HepG2 (cell line): ENCODE measurements at regions not wholly inside any gene's neighbourhood (a gene's known extent, or its start where the extent isn't known, plus 50 kb on each side); places are given as distances from the start of the nearest gene placed in this dataset.

ENCODE experiments used
- ATAC-seq: fragments of 200-7000 bp; cut with Tn5 transposase; 3 replicates; pipeline ENCODE4 v1.9.1; 2020; ENCODE audit warnings: mild to moderate bottlenecking, moderate library complexity
- BruUV-seq: library from RNA; stranded (reverse); fragments of 400-500 nt; replicated peaks from 2 replicates; lab custom pipeline; 2021; lab: Mats Ljungman, UMichigan
- CTCF ChIA-PET: fragments of 300-600 bp; formaldehyde crosslinking; extraction: SDS; loops from one replicate; lab custom pipeline; 2021; ENCODE audit warnings: low total read pairs, inconsistent platforms, low intra/inter-chr PET ratio; lab: Yijun Ruan, JAX
- POLR2A ChIA-PET: fragments of 350-600 bp; sonication (Branson Sonifier 250); formaldehyde crosslinking; loops from one replicate; lab custom pipeline; 2020; ENCODE audit warnings: antibody characterized with exemption, inconsistent platforms; lab: Yijun Ruan, JAX
- DNase-seq: peaks from one replicate; pipeline ENCODE4 v3.0.0-alpha.2; 2015; ENCODE audit warnings: low spot score
- FAIRE-seq: peaks from 3 replicates; lab custom pipeline; 2011; peaks lifted over from hg19 to GRCh38; lab: Jason Lieb, UNC
- H2AFZ ChIP-seq: one replicate; pipeline ENCODE4 v1.6.1; 2011; ENCODE audit warnings: low read length, inconsistent platforms
- H3K27ac ChIP-seq: fragments of 300-600 bp; 3 replicates; pipeline ENCODE4 v1.8.0; 2011; ENCODE audit warnings: mixed run types, mild to moderate bottlenecking, mixed read lengths, low read length, inconsistent platforms; ENCODE audit not compliant: insufficient read depth; ENCODE audit errors: extremely low read length
- H3K27me3 ChIP-seq, 2 experiments: fragments of 200-600 bp in 1 of 2; 2 replicates in 1 of 2; 3 replicates in 1 of 2; pipeline versions ENCODE4 v1.6.0 to v1.8.0; 2011; ENCODE audit warnings: low read length in 2 of 2, mild to moderate bottlenecking in 2 of 2, moderate library complexity in 2 of 2, inconsistent platforms in 1 of 2; ENCODE audit not compliant: insufficient read depth in 2 of 2, control insufficient read depth in 1 of 2
- H3K36me3 ChIP-seq, 2 experiments: fragments of 200-600 bp in 1 of 2; replicated peaks in 1 of 2; 2 replicates in 1 of 2; 3 replicates in 1 of 2; pipeline versions ENCODE4 v1.5.1 to v1.8.0; 2011; ENCODE audit warnings: low read length in 2 of 2, inconsistent platforms in 1 of 2; ENCODE audit not compliant: insufficient read depth in 2 of 2, control insufficient read depth in 1 of 2
- H3K4me1 ChIP-seq: 2 replicates; pipeline ENCODE4 v1.5.1; 2012; ENCODE audit warnings: low read length, inconsistent platforms; ENCODE audit not compliant: insufficient read depth
- H3K4me2 ChIP-seq: 2 replicates; pipeline ENCODE4 v1.6.0; 2011; ENCODE audit warnings: low read depth, low read length, inconsistent platforms
- H3K4me3 ChIP-seq, 3 experiments: fragments of 200-600 bp in 1 of 3; sonication (generic), shearing (Covaris generic) in 1 of 3; replicated peaks in 1 of 3; 2 replicates each; pipeline ENCODE4 v1.5.1; 2011 to 2016; ENCODE audit warnings: low read length in 3 of 3, inconsistent platforms in 2 of 3, low read depth in 2 of 3, mild to moderate bottlenecking in 2 of 3, control low read depth in 1 of 3, mixed read lengths in 1 of 3; ENCODE audit not compliant: insufficient read depth in 1 of 3
- H3K79me2 ChIP-seq: one replicate; pipeline ENCODE4 v1.6.1; 2011; ENCODE audit warnings: low read length, inconsistent platforms; ENCODE audit not compliant: insufficient read depth
- H3K9ac ChIP-seq: 2 replicates; pipeline ENCODE4 v1.6.0; 2011; ENCODE audit warnings: mild to moderate bottlenecking, low read depth, low read length, inconsistent platforms; ENCODE audit not compliant: insufficient read depth
- H3K9me3 ChIP-seq: 2 replicates; pipeline ENCODE4 v1.5.1; 2012; ENCODE audit warnings: mild to moderate bottlenecking, low read length
- H4K20me1 ChIP-seq: 2 replicates; pipeline ENCODE4 v1.6.0; 2011; ENCODE audit warnings: inconsistent platforms, mild to moderate bottlenecking, low read length, moderate library complexity; ENCODE audit not compliant: insufficient read depth
- ARNT2 ChIP-seq: sonication (generic); formaldehyde crosslinking; IDR thresholded peaks from 2 replicates; pipeline ENCODE4 v1.8.0; 2022; ENCODE audit warnings: mild to moderate bottlenecking, low read depth, missing genetic modification reagents, moderate library complexity
- HDAC2 ChIP-seq: sonication (generic); formaldehyde crosslinking; IDR thresholded peaks from 2 replicates; pipeline ENCODE4 v1.4.0; 2020; ENCODE audit warnings: missing genetic modification reagents
- JUNB ChIP-seq: sonication (generic); formaldehyde crosslinking; IDR thresholded peaks from 2 replicates; pipeline ENCODE4 v1.8.0; 2022; ENCODE audit warnings: missing genetic modification reagents, mild to moderate bottlenecking, borderline replicate concordance
- KMT2A ChIP-seq: sonication (generic); formaldehyde crosslinking; IDR thresholded peaks from 2 replicates; pipeline ENCODE4 v1.4.0; 2020; ENCODE audit warnings: missing genetic modification reagents
- STAT5B ChIP-seq: sonication (generic); formaldehyde crosslinking; IDR thresholded peaks from 2 replicates; pipeline ENCODE4 v1.4.0; 2020; ENCODE audit warnings: missing genetic modification reagents
- ZFX ChIP-seq: sonication (generic); formaldehyde crosslinking; IDR thresholded peaks from 2 replicates; pipeline ENCODE4 v1.4.0; 2020; ENCODE audit warnings: mild to moderate bottlenecking, low read depth, missing genetic modification reagents, moderate library complexity
- WGBS: methylation state at CpG from one replicate; pipeline ENCODE4 v1.1.6; 2017; ENCODE audit warnings: low lambda C conversion rate; 5-methylcytosine and 5-hydroxymethylcytosine counted together
- in situ Hi-C: cut with HindIII; loops from 2 replicates; pipeline ENCODE4 v1.10.0; 2017; ENCODE audit warnings: low pct_unique_long_range_greater_than_20kb; ENCODE audit not compliant: extremely low pct_ligation_motif_present
- intact Hi-C: fragments of 100-400 bp; cut with micrococcal nuclease; formaldehyde crosslinking; loops from one replicate; pipeline ENCODE4 v1.10.0; 2022; ENCODE audit not compliant: unreplicated experiment
- TF ChIP-seq, protein P1 (sequence below): IDR thresholded peaks from 2 replicates; pipeline ENCODE4 v1.6.1; 2016; ENCODE audit warnings: mild to moderate bottlenecking, missing biosample characterization, missing genetic modification reagents

DNA sequence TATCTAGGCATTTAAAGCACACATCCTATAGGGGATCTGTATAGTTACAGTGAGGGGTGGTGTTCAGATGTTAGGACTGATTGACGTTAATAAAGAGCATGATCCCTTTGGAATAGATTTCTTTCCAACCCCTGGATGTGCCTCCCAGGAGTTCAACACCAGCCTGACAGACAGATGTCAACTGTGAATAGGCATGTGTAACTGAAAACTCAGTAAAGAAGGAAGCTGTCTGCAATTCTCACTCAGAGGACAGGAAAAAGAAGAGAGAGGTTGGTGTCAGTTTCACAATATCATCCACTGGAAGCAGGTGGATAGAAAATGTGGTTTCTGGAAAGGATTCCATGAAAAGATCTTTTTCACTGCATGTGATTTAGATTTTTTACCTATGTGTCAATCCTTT is 396.3 kb downstream of the NSUN3 start:
- in situ Hi-C loops, result no loop called here
- ATAC-seq (no peak), FAIRE-seq (no peak), DNase-seq (no peak)
- Histone ChIP-seq H3K9ac (no peak overlapping the region), H3K4me2 (no peak overlapping the region), H2AFZ (no peak overlapping the region), H3K36me3 (no peaks in the 10 kb centered on the region), H3K27me3 (no peaks in the 10 kb centered on the region), H3K9me3 (no peaks in the 10 kb centered on the region), H3K27ac (no peak overlapping the region), H3K4me3 (no peak overlapping the region), H3K79me2 (no peaks in the 10 kb centered on the region), H3K4me1 (no peaks in the 10 kb centered on the region), H4K20me1 (no peaks in the 10 kb centered on the region)
- CTCF ChIA-PET, result no interaction called here
- intact Hi-C loops, result no loop called here
- TF ChIP-seq JUNB, result no peak
- TF ChIP-seq STAT5B (CRISPR knock-in tag), result no peak
- POLR2A ChIA-PET, result no interaction called here
- WGBS, result 0% methylated on average over 1 of the region's 1 CpG
- no TSS peak for BruUV-seq

GRCh38 chr3:94460931-94461330 is 398.1 kb downstream of the NSUN3 start:
- H3K9me3 ChIP-seq, result no peaks in the 10 kb centered on the region
- in situ Hi-C loops, result no loop called here
- H3K9ac ChIP-seq, result no peak overlapping the region
- no peak overlapping the region for H3K4me2 ChIP-seq
- ATAC-seq (no peak), DNase-seq (no peak), FAIRE-seq (no peak)
- intact Hi-C loops, result no loop called here
- no peaks in the 10 kb centered on the region for H4K20me1 ChIP-seq
- no peak overlapping the region for H3K4me3 ChIP-seq
- no TSS peak for BruUV-seq
- H3K36me3 ChIP-seq, result no peaks in the 10 kb centered on the region
- H3K4me1 ChIP-seq, result no peaks in the 10 kb centered on the region
- no peak overlapping the region for H2AFZ ChIP-seq
- H3K79me2 ChIP-seq, result no peaks in the 10 kb centered on the region
- no peak for TF ChIP-seq KMT2A
- CTCF ChIA-PET, result no interaction called here
- POLR2A ChIA-PET, result no interaction called here
- H3K27ac ChIP-seq, result no peak overlapping the region
- H3K27me3 ChIP-seq, result no peaks in the 10 kb centered on the region
- WGBS, result 25% methylated on average over 3 of the region's 3 CpGs

DNA sequence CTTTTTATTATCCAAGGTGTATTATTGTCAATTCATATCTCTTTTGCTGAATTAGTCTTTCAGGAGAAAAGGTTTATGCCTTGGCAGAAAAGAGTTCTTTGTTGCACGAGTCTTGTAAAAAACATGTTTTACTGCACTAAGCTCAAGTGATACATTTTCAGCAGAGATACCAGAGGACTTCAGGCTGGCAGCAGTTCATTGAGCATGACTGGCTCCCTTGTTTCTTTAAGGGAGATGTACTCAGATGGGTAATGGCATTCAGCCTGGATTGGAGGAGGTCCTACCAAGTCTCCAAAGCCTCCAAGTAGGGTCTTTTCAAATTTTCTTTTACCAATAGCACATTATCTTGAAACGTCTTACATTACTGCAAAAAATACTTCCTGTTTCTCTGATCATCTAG is 400.1 kb downstream of the NSUN3 start:
- POLR2A ChIA-PET, result no interaction called here
- ATAC-seq (no peak), FAIRE-seq (no peak), DNase-seq (no peak)
- Histone ChIP-seq H3K4me3 (no peak overlapping the region), H3K4me2 (no peak overlapping the region), H3K4me1 (no peaks in the 10 kb centered on the region), H3K9ac (no peak overlapping the region), H2AFZ (no peak overlapping the region), H3K36me3 (no peaks in the 10 kb centered on the region), H4K20me1 (no peaks in the 10 kb centered on the region), H3K27ac (no peak overlapping the region), H3K9me3 (no peaks in the 10 kb centered on the region), H3K79me2 (no peaks in the 10 kb centered on the region), H3K27me3 (no peaks in the 10 kb centered on the region)
- TF ChIP-seq, protein P1, sequence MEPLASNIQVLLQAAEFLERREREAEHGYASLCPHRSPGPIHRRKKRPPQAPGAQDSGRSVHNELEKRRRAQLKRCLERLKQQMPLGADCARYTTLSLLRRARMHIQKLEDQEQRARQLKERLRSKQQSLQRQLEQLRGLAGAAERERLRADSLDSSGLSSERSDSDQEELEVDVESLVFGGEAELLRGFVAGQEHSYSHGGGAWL (CRISPR knock-in tag), result no peak
- TF ChIP-seq ZFX, result no peak
- no peak for TF ChIP-seq HDAC2 (CRISPR knock-in tag)
- no peak for TF ChIP-seq ARNT2 (CRISPR knock-in tag)
- 2% methylated on average over 2 of the region's 2 CpGs for WGBS
- no TSS peak for BruUV-seq
- intact Hi-C loops, result no loop called here
- in situ Hi-C loops, result no loop called here
- CTCF ChIA-PET, result no interaction called here
